AG10803 (cell line): ENCODE measurements at regions not wholly inside any gene's neighbourhood (a gene's known extent, or its start where the extent isn't known, plus 50 kb on each side); places are given as distances from the start of the nearest gene placed in this dataset.

Experiments
- DNase-seq: peaks from one replicate; pipeline ENCODE4 v3.0.0; 2010; ENCODE audit warnings: low read depth
- H3K4me3 ChIP-seq: 2 replicates; pipeline ENCODE4 v1.5.1; 2011; ENCODE audit warnings: mild to moderate bottlenecking, low read length, control low read depth
- CTCF ChIP-seq: conservative IDR thresholded peaks from 2 replicates; pipeline ENCODE4 v1.5.1; 2011; ENCODE audit warnings: mild to moderate bottlenecking, low read length, control low read depth, inconsistent platforms

GRCh38 chr17:6248061-6248460, 177.9 kb downstream of the WSCD1 start:
- TF ChIP-seq CTCF = no peak
- no peak for DNase-seq
- no peak overlapping the region for H3K4me3 ChIP-seq

GRCh38 chr17:6245301-6246177, 175.4 kb downstream of the WSCD1 start:
- TF ChIP-seq CTCF = no peak
- no peak for DNase-seq
- H3K4me3 ChIP-seq = no peak overlapping the region

DNA sequence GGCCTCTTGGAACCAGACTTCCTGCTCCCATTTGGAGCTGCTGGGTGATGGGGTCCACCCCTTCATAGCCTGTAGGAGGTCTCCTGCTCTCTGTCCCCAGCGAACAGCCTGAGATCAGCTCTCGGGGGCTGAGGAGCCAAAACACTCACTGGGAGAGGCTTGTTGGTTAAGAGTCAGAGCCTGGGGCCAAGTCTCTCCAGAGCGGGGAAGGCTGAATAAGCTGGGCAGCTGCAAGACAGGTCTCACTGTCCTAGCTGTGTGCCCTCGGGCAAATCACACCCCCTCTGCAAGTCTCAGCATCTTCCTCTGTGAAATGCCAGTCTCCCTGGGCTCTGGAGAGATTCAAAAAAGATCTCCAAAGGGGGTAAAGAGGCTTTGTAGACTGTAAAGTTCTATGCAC, 174.6 kb downstream of the WSCD1 start:
- H3K4me3 ChIP-seq = no peak overlapping the region
- no peak for DNase-seq
- TF ChIP-seq CTCF = no peak

DNA sequence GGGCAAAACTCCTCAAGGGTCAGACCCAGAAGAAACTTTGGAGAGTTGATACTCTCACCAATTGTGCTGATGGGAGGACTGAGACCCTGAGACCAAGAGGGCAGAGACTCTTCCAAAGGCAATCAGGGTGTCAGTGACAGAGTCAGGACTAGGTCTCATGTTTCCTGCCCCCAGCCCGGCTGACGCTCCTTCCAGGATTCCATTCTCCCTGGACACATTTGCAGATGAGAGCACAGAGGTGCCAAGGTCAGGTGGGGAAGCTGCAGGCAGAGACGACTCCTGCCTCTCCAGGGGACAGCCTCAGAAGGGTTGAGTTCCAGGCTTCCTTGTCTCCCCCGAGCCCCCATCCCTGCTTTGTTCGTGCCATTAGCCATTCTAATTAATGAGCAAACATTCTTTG, 174.1 kb downstream of the WSCD1 start:
- H3K4me3 ChIP-seq = no peak overlapping the region
- TF ChIP-seq CTCF = no peak
- DNase-seq = no peak

GRCh38 chr17:6243186-6243585, 173.0 kb downstream of the WSCD1 start:
- no peak overlapping the region for H3K4me3 ChIP-seq
- no peak for TF ChIP-seq CTCF
- DNase-seq = no peak

DNA sequence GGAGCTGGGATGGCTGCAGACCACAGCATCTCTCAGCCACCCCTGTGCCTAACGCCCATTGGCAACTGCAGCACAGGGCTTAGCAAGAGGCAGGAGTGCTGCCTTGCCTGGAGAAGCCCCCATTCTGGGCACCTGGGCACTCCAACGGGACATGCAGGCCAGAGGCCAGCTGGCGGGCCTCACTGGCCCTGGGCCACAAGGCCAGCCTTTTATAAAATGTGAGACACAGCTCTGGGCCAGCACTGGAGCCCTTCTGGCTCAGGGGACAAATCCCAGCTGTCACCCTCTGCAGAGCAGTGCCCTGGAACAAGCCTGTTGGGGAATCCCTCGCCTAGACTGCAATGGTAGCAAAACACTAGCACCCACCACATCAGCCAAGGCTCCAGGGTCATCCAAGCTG, 171.8 kb downstream of the WSCD1 start:
- no peak for DNase-seq
- no peak for TF ChIP-seq CTCF
- no peak overlapping the region for H3K4me3 ChIP-seq

DNA sequence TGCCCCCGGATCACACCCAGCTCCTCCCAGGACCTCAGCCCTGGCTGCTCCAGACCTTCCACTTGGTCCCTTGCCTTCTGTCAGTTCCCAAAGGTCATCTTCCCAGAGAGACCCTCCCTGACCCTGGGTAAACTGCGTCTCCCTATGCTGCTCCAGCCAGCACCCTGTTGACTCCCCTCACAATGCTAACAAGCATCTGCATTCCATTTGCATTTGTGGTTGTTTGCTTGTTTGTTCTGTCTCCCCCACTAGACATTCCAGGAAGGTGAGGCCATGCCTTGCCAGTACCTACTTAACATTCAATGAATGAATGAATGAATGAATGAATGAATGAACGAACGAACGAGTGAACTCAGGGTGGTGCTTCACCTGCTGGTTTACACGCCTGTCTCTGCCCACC, 171.2 kb downstream of the WSCD1 start:
- no peak for TF ChIP-seq CTCF
- no peak for DNase-seq
- no peak overlapping the region for H3K4me3 ChIP-seq
